HCT116 (cell line): ENCODE measurements at regions not wholly inside any gene's neighbourhood (a gene's known extent, or its start where the extent isn't known, plus 50 kb on each side); places are given as distances from the start of the nearest gene placed in this dataset.

Experiments used
- ATAC-seq: fragments of 200-7000 bp; cut with Tn5 transposase; 2 replicates; pipeline ENCODE4 v1.9.1; 2020; ENCODE audit warnings: mild to moderate bottlenecking, moderate library complexity
- BruUV-seq: library from RNA; stranded (reverse); fragments of 400-500 nt; replicated peaks from 2 replicates; lab custom pipeline; 2021; lab: Mats Ljungman, UMichigan
- CTCF ChIA-PET: fragments of 300-600 bp; sonication (Branson Sonifier 250); formaldehyde crosslinking; loops from one replicate; lab custom pipeline; 2021; ENCODE audit warnings: antibody characterized with exemption; lab: Charles Lee
- POLR2A ChIA-PET: fragments of 300-600, 350-600 bp; sonication (Branson Sonifier 250); formaldehyde crosslinking; loops from one replicate; lab custom pipeline; 2021; ENCODE audit warnings: antibody characterized with exemption; lab: Charles Lee
- RAD21 ChIA-PET, 2 experiments: fragments of 300-600 bp; sonication (Branson Sonifier 250); formaldehyde crosslinking; loops; one replicate each; lab custom pipeline; 2023; ENCODE audit warnings: low total read pairs in 2 of 2; ENCODE audit not compliant: uncharacterized antibody in 2 of 2, unreplicated experiment in 2 of 2, low non-redundant PET in 1 of 2; lab: Charles Lee
- DNase-seq: peaks from one replicate; pipeline ENCODE4 v3.0.0-alpha.2; 2010; ENCODE audit warnings: low read depth, low spot score
- H2AFZ ChIP-seq: fragments of 200-600 bp; shearing (Covaris generic), sonication (generic); 2 replicates; pipeline ENCODE4 v1.6.1; 2017; ENCODE audit warnings: low read depth, mixed run types, mixed read lengths, antibody characterized with exemption, low read length; ENCODE audit not compliant: poor library complexity, severe bottlenecking
- H3K27ac ChIP-seq: 2 replicates; pipeline ENCODE4 v1.5.1; 2012; ENCODE audit warnings: low read depth, low read length
- H3K27me3 ChIP-seq: fragments of 200-600 bp; sonication (generic); 2 replicates; pipeline ENCODE4 v1.6.1; 2016; ENCODE audit warnings: mixed run types, low read length, mixed read lengths; ENCODE audit not compliant: insufficient read depth
- H3K36me3 ChIP-seq, 2 experiments: fragments of 200-500 bp in 1 of 2; fragments of 200-600 bp in 1 of 2; sonication (Bioruptor generic) in 1 of 2; sonication (generic) in 1 of 2; 2 replicates each; pipeline versions ENCODE4 v1.5.1 to v1.6.1; 2014 to 2016; ENCODE audit warnings: low read length in 2 of 2, inconsistent platforms in 1 of 2, mixed read lengths in 1 of 2, mixed run types in 1 of 2; ENCODE audit not compliant: insufficient read depth in 2 of 2, control insufficient read depth in 1 of 2
- H3K4me1 ChIP-seq, 2 experiments: fragments of 200-600 bp in 1 of 2; sonication (generic) in 1 of 2; 2 replicates each; pipeline versions ENCODE4 v1.5.1 to v1.6.1; 2012 to 2017; ENCODE audit warnings: low read length in 2 of 2, inconsistent platforms in 1 of 2, mild to moderate bottlenecking in 1 of 2, mixed read lengths in 1 of 2, mixed run types in 1 of 2, moderate library complexity in 1 of 2; ENCODE audit not compliant: insufficient read depth in 2 of 2, control insufficient read depth in 1 of 2
- H3K4me2 ChIP-seq: fragments of 200-600 bp; sonication (generic); 2 replicates; pipeline ENCODE4 v1.6.1; 2017; ENCODE audit warnings: mixed run types, low read length, mixed read lengths
- H3K4me3 ChIP-seq, 2 experiments: fragments of 200-600 bp in 1 of 2; sonication (generic) in 1 of 2; replicated peaks in 1 of 2; 2 replicates each; pipeline ENCODE4 v1.5.1; 2011 to 2016; ENCODE audit warnings: low read length in 2 of 2, control low read depth in 1 of 2, low read depth in 1 of 2, mild to moderate bottlenecking in 1 of 2, mixed read lengths in 1 of 2, mixed run types in 1 of 2
- H3K79me2 ChIP-seq: fragments of 200-600 bp; sonication (generic); 2 replicates; pipeline ENCODE4 v1.6.1; 2017; ENCODE audit warnings: mild to moderate bottlenecking, mixed run types, low read length, moderate library complexity, mixed read lengths; ENCODE audit not compliant: insufficient read depth
- H3K9ac ChIP-seq: fragments of 200-600 bp; sonication (generic); 2 replicates; pipeline ENCODE4 v1.6.1; 2016; ENCODE audit warnings: low read length, mixed read lengths
- H3K9me2 ChIP-seq: fragments of 200-600 bp; sonication (generic), shearing (Covaris generic); 2 replicates; pipeline ENCODE4 v1.6.1; 2017; ENCODE audit warnings: mixed run types, mild to moderate bottlenecking, moderate library complexity; ENCODE audit not compliant: insufficient read depth
- H3K9me3 ChIP-seq, 2 experiments: fragments of 200-500 bp in 1 of 2; fragments of 200-600 bp in 1 of 2; sonication (Bioruptor generic) in 1 of 2; sonication (generic) in 1 of 2; 2 replicates each; pipeline ENCODE4 v1.6.1; 2014 to 2017; ENCODE audit warnings: low read length in 2 of 2, mixed read lengths in 2 of 2, inconsistent platforms in 1 of 2, low read depth in 1 of 2, mild to moderate bottlenecking in 1 of 2, mixed run types in 1 of 2, moderate library complexity in 1 of 2; ENCODE audit not compliant: control insufficient read depth in 1 of 2, insufficient read depth in 1 of 2
- H4K20me1 ChIP-seq: fragments of 200-600 bp; sonication (generic), shearing (Covaris generic); 2 replicates; pipeline ENCODE4 v1.6.1; 2017; ENCODE audit warnings: mixed run types, mild to moderate bottlenecking, moderate library complexity; ENCODE audit not compliant: insufficient read depth
- EZH2phosphoT487 ChIP-seq: fragments of 200-600 bp; IDR thresholded peaks from 2 replicates; pipeline ENCODE4 v1.6.1; 2018; ENCODE audit warnings: antibody characterized with exemption, borderline replicate concordance
- JUND ChIP-seq: IDR thresholded peaks from 2 replicates; pipeline ENCODE4 v1.6.1; 2012
- POLR2A ChIP-seq: IDR thresholded peaks from 2 replicates; pipeline ENCODE4 v1.7.0; 2011; ENCODE audit warnings: borderline replicate concordance; ENCODE audit not compliant: insufficient read depth, insufficient read length; ENCODE audit errors: extremely low read depth
- POLR2AphosphoS5 ChIP-seq: IDR thresholded peaks from 2 replicates; pipeline ENCODE4 v1.6.1; 2011; ENCODE audit warnings: mild to moderate bottlenecking, low read depth, low read length, moderate library complexity
- SIN3A ChIP-seq: IDR thresholded peaks from 2 replicates; pipeline ENCODE4 v1.6.1; 2012; ENCODE audit warnings: low read depth
- YY1 ChIP-seq: IDR thresholded peaks from 2 replicates; pipeline ENCODE4 v1.6.1; 2011; ENCODE audit warnings: low read length, low read depth, moderate library complexity, mild to moderate bottlenecking; ENCODE audit not compliant: insufficient replicate concordance; ENCODE audit errors: extremely low read depth
- ZNF274 ChIP-seq: fragments of 200-500 bp; sonication (Bioruptor generic); IDR thresholded peaks from 2 replicates; pipeline ENCODE4 v1.6.1; 2014; ENCODE audit warnings: mild to moderate bottlenecking, low read depth, low read length, inconsistent platforms
- intact Hi-C: fragments of 100-400 bp; cut with micrococcal nuclease; formaldehyde crosslinking; loops from 2 replicates; pipeline ENCODE4 v1.10.0; 2022
- TF ChIP-seq, protein P1 (sequence below): IDR thresholded peaks from 2 replicates; pipeline ENCODE4 v1.6.1; 2011; ENCODE audit warnings: mild to moderate bottlenecking, low read length, moderate library complexity; ENCODE audit not compliant: insufficient replicate concordance; ENCODE audit errors: extremely low read depth
- TF ChIP-seq, protein P2 (sequence below): IDR thresholded peaks from 2 replicates; pipeline ENCODE4 v1.6.1; 2012
- TF ChIP-seq, protein P3 (sequence below): IDR thresholded peaks from 2 replicates; pipeline ENCODE4 v1.6.1; 2012
- TF ChIP-seq, protein P4 (sequence below): IDR thresholded peaks from 2 replicates; pipeline ENCODE4 v1.6.1; 2012; ENCODE audit warnings: low read depth

DNA sequence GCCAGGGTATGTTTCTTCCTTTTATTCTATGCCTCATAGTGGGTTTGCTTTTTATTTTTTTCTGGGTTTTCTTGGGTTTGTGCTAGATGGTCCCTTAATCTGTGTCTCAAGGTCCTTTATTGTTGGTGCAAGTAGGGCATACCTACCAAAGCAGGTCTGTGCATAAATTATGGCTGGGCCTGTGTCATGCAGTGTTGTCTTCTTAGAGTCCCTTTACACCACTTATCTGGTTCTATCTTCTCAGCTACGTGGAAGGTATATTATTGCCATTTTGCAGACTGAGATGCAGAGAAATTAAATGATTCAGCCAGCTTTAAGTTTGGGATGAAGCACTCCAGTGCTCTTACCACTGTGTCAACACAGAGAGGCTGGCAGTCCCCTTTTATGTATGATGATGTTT lies 293.5 kb upstream of the SOX2 start:
- H3K4me2 ChIP-seq, result no peak overlapping the region
- RAD21 ChIA-PET, result no interaction called here

More for the DNA sequence above, 293.5 kb upstream of the SOX2 start:
- H3K9me3 ChIP-seq, result no peaks in the 10 kb centered on the region
- POLR2A ChIA-PET, result no interaction called here
- no peak for TF ChIP-seq ZNF274
- no peak for TF ChIP-seq POLR2A
- TF ChIP-seq, protein P1, sequence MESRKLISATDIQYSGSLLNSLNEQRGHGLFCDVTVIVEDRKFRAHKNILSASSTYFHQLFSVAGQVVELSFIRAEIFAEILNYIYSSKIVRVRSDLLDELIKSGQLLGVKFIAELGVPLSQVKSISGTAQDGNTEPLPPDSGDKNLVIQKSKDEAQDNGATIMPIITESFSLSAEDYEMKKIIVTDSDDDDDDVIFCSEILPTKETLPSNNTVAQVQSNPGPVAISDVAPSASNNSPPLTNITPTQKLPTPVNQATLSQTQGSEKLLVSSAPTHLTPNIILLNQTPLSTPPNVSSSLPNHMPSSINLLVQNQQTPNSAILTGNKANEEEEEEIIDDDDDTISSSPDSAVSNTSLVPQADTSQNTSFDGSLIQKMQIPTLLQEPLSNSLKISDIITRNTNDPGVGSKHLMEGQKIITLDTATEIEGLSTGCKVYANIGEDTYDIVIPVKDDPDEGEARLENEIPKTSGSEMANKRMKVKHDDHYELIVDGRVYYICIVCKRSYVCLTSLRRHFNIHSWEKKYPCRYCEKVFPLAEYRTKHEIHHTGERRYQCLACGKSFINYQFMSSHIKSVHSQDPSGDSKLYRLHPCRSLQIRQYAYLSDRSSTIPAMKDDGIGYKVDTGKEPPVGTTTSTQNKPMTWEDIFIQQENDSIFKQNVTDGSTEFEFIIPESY, result no peak
- TF ChIP-seq, protein P2, sequence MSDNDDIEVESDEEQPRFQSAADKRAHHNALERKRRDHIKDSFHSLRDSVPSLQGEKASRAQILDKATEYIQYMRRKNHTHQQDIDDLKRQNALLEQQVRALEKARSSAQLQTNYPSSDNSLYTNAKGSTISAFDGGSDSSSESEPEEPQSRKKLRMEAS, result no peak
- TF ChIP-seq POLR2AphosphoS5, result no peak
- TF ChIP-seq JUND, result no peak
- no peak for TF ChIP-seq SIN3A
- TF ChIP-seq, protein P3, sequence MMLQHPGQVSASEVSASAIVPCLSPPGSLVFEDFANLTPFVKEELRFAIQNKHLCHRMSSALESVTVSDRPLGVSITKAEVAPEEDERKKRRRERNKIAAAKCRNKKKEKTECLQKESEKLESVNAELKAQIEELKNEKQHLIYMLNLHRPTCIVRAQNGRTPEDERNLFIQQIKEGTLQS, result no peak
- TF ChIP-seq EZH2phosphoT487, result no peak
- TF ChIP-seq, protein P4, sequence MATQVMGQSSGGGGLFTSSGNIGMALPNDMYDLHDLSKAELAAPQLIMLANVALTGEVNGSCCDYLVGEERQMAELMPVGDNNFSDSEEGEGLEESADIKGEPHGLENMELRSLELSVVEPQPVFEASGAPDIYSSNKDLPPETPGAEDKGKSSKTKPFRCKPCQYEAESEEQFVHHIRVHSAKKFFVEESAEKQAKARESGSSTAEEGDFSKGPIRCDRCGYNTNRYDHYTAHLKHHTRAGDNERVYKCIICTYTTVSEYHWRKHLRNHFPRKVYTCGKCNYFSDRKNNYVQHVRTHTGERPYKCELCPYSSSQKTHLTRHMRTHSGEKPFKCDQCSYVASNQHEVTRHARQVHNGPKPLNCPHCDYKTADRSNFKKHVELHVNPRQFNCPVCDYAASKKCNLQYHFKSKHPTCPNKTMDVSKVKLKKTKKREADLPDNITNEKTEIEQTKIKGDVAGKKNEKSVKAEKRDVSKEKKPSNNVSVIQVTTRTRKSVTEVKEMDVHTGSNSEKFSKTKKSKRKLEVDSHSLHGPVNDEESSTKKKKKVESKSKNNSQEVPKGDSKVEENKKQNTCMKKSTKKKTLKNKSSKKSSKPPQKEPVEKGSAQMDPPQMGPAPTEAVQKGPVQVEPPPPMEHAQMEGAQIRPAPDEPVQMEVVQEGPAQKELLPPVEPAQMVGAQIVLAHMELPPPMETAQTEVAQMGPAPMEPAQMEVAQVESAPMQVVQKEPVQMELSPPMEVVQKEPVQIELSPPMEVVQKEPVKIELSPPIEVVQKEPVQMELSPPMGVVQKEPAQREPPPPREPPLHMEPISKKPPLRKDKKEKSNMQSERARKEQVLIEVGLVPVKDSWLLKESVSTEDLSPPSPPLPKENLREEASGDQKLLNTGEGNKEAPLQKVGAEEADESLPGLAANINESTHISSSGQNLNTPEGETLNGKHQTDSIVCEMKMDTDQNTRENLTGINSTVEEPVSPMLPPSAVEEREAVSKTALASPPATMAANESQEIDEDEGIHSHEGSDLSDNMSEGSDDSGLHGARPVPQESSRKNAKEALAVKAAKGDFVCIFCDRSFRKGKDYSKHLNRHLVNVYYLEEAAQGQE, result no peak
- TF ChIP-seq YY1, result no peak
- TF ChIP-seq, all 23 proteins: peak for 0
- Histone ChIP-seq H4K20me1 (no peaks in the 10 kb centered on the region), H3K36me3 (no peaks in the 10 kb centered on the region), H3K27ac (no peak overlapping the region), H3K27me3 (peaks cover 23% of the 10 kb centered on the region), H3K4me1 (no peaks in the 10 kb centered on the region), H3K9me2 (no peaks in the 10 kb centered on the region), H3K4me3 (no peak overlapping the region), H2AFZ (no peak overlapping the region), H3K9ac (no peak overlapping the region), H3K79me2 (no peaks in the 10 kb centered on the region)
- intact Hi-C loops, result no loop called here
- DNase-seq (no peak), ATAC-seq (no peak)
- no TSS peak for BruUV-seq
- CTCF ChIA-PET, result no interaction called here
